GM23338 (cell line): ENCODE measurements at regions not wholly inside any gene's neighbourhood (a gene's known extent, or its start where the extent isn't known, plus 50 kb on each side); places are given as distances from the start of the nearest gene placed in this dataset.

Source experiments
- ATAC-seq: fragments of 200-7000 bp; cut with Tn5 transposase; 3 replicates; pipeline ENCODE4 v1.9.1; 2020
- DNase-seq: peaks from one replicate; pipeline ENCODE4 v3.0.0-alpha.2; 2015; ENCODE audit warnings: low spot score
- H2AFZ ChIP-seq: fragments of 200-600 bp; sonication (generic); 2 replicates; pipeline ENCODE4 v1.8.0; 2016; ENCODE audit warnings: antibody characterized with exemption, mild to moderate bottlenecking, moderate library complexity
- H3F3A ChIP-seq: fragments of 200-600 bp; sonication (generic); replicated peaks from 2 replicates; pipeline ENCODE4 v1.8.0; 2017; ENCODE audit warnings: antibody characterized with exemption, mixed run types, low read depth
- H3K27ac ChIP-seq: fragments of 200-600 bp; sonication (generic); 2 replicates; pipeline ENCODE4 v1.6.1; 2016; ENCODE audit warnings: low read depth
- H3K27me3 ChIP-seq: fragments of 200-600 bp; sonication (generic); 2 replicates; pipeline ENCODE4 v1.8.0; 2016; ENCODE audit warnings: mild to moderate bottlenecking, mixed run types, moderate library complexity; ENCODE audit not compliant: insufficient read depth
- H3K36me3 ChIP-seq: fragments of 200-600 bp; sonication (generic); 2 replicates; pipeline ENCODE4 v1.8.0; 2016; ENCODE audit warnings: mild to moderate bottlenecking; ENCODE audit not compliant: insufficient read depth
- H3K4me1 ChIP-seq: fragments of 200-600 bp; sonication (generic); 2 replicates; pipeline ENCODE4 v1.8.0; 2016; ENCODE audit warnings: mild to moderate bottlenecking, moderate library complexity; ENCODE audit not compliant: insufficient read depth
- H3K4me2 ChIP-seq: fragments of 200-600 bp; sonication (generic); 2 replicates; pipeline ENCODE4 v1.7.1; 2017; ENCODE audit warnings: mixed run types
- H3K4me3 ChIP-seq: fragments of 200-600 bp; sonication (generic); 2 replicates; pipeline ENCODE4 v1.6.1; 2016; ENCODE audit warnings: mixed run types
- H3K79me2 ChIP-seq: fragments of 200-600 bp; sonication (generic); replicated peaks from 2 replicates; pipeline ENCODE4 v1.8.0; 2017; ENCODE audit warnings: mild to moderate bottlenecking; ENCODE audit not compliant: insufficient read depth
- H3K9me2 ChIP-seq: fragments of 200-600 bp; sonication (generic); 2 replicates; pipeline ENCODE4 v1.8.0; 2017; ENCODE audit not compliant: insufficient read depth
- H4K20me1 ChIP-seq: fragments of 200-600 bp; sonication (generic); replicated peaks from 2 replicates; pipeline ENCODE4 v1.8.0; 2017; ENCODE audit warnings: mild to moderate bottlenecking; ENCODE audit not compliant: insufficient read depth
- H3K27ac Mint-ChIP-seq: 2 replicates; pipeline ENCODE4 v1.8.0; 2020; ENCODE audit warnings: inconsistent platforms, mild to moderate bottlenecking, moderate library complexity, mixed read lengths
- H3K27me3 Mint-ChIP-seq: 3 replicates; pipeline ENCODE4 v1.8.0; 2022; ENCODE audit warnings: low read depth, mild to moderate bottlenecking, moderate library complexity, mixed read lengths, inconsistent platforms; ENCODE audit not compliant: insufficient read depth, poor library complexity
- H3K36me3 Mint-ChIP-seq: 3 replicates; pipeline ENCODE4 v1.8.0; 2021; ENCODE audit warnings: low read depth, mild to moderate bottlenecking, inconsistent platforms, moderate library complexity, mixed read lengths
- H3K4me1 Mint-ChIP-seq: 3 replicates; pipeline ENCODE4 v1.8.0; 2020; ENCODE audit warnings: mild to moderate bottlenecking, inconsistent platforms, mixed read lengths
- H3K4me3 Mint-ChIP-seq: 3 replicates; pipeline ENCODE4 v1.8.0; 2021; ENCODE audit warnings: moderate library complexity, mild to moderate bottlenecking, inconsistent platforms, mixed read lengths
- H3K9me3 Mint-ChIP-seq: 3 replicates; pipeline ENCODE4 v1.8.0; 2020; ENCODE audit warnings: moderate library complexity, mild to moderate bottlenecking, inconsistent platforms, mixed read lengths
- CREB1 ChIP-seq: fragments of 250-450 bp; sonication (Bioruptor Pico); IDR thresholded peaks from 2 replicates; pipeline ENCODE4 v1.5.0; 2020; ENCODE audit warnings: low read depth, mild to moderate bottlenecking, moderate library complexity
- CTCF ChIP-seq, 2 experiments: fragments of 200-600 bp in 1 of 2; sonication (generic) in 1 of 2; conservative IDR thresholded peaks; 2 replicates each; pipeline versions ENCODE4 v1.5.1 to v1.6.1; 2016 to 2017; ENCODE audit warnings: antibody characterized with exemption in 2 of 2, low read depth in 2 of 2, mild to moderate bottlenecking in 2 of 2, moderate library complexity in 1 of 2
- ETS1 ChIP-seq: IDR thresholded peaks from 2 replicates; pipeline ENCODE4 v1.6.1; 2016; ENCODE audit warnings: antibody characterized with exemption
- EZH2 ChIP-seq: fragments of 200-600 bp; sonication (generic); IDR thresholded peaks from one replicate; pipeline ENCODE4 v1.8.0; 2017; ENCODE audit warnings: antibody characterized with exemption, mild to moderate bottlenecking, low read depth; ENCODE audit not compliant: unreplicated experiment
- JUNB ChIP-seq: IDR thresholded peaks from one replicate; pipeline ENCODE4 v1.6.1; 2016; ENCODE audit warnings: antibody characterized with exemption; ENCODE audit not compliant: unreplicated experiment
- NANOG ChIP-seq: IDR thresholded peaks from 2 replicates; pipeline ENCODE4 v1.6.1; 2016; ENCODE audit warnings: antibody characterized with exemption, borderline replicate concordance
- REST ChIP-seq: IDR thresholded peaks from one replicate; pipeline ENCODE4 v1.6.1; 2018; ENCODE audit warnings: antibody characterized with exemption; ENCODE audit not compliant: unreplicated experiment
- STAT1 ChIP-seq: IDR thresholded peaks from one replicate; pipeline ENCODE4 v1.6.1; 2016; ENCODE audit warnings: antibody characterized with exemption; ENCODE audit not compliant: unreplicated experiment
- ZNF114 ChIP-seq: fragments of 250-450 bp; sonication (Bioruptor Pico); IDR thresholded peaks from 2 replicates; pipeline ENCODE4 v1.5.0; 2020; ENCODE audit warnings: mild to moderate bottlenecking, moderate library complexity
- ZNF331 ChIP-seq: fragments of 250-450 bp; sonication (Bioruptor Pico); IDR thresholded peaks from 2 replicates; pipeline ENCODE4 v1.5.0; 2020; ENCODE audit warnings: low read depth, mild to moderate bottlenecking, moderate library complexity

- TF ChIP-seq NANOG (no peak), ZNF331 (CRISPR knock-in tag) (no peak), CTCF (conservative IDR thresholded peaks at IDR 0.05; ENCODE audit: low read depth in 2 of 2) (no peak), STAT1 (no peak), EZH2 (no peak), JUNB (no peak), ETS1 (no peak), CREB1 (CRISPR knock-in tag) (no peak), ZNF114 (no peak), REST (no peak)
Measured at GRCh38 chr10:20993389-20993788, 96.3 kb upstream of the NEBL start (continued).

- Histone ChIP-seq H2AFZ (no peak overlapping the region), H3K27me3 (no peaks in the 10 kb centered on the region), H3K4me2 (no peak overlapping the region), H3K79me2 (no peaks in the 10 kb centered on the region), H3K9me2 (no peaks in the 10 kb centered on the region), H3K27ac (no peak overlapping the region), H3K4me1 (no peaks in the 10 kb centered on the region), H3K4me3 (no peak overlapping the region), H3F3A (no peaks in the 10 kb centered on the region), H3K36me3 (no peaks in the 10 kb centered on the region), H4K20me1 (no peaks in the 10 kb centered on the region)
- H3K4me1 Mint-ChIP-seq = 0 out of 3 replicates have a peak, but pooled peaks cover 3% of the 10 kb centered on the region
- no peak overlapping the region for H3K4me3 Mint-ChIP-seq
- no peaks in the 10 kb centered on the region for H3K36me3 Mint-ChIP-seq
- no peak for DNase-seq
- no peaks in the 10 kb centered on the region for H3K9me3 Mint-ChIP-seq
- peaks cover 3% of the 10 kb centered on the region for H3K27me3 Mint-ChIP-seq
- no peak for ATAC-seq
- H3K27ac Mint-ChIP-seq = no peak overlapping the region
- TF ChIP-seq EZH2 (no peak), REST (no peak), CREB1 (CRISPR knock-in tag) (no peak)
Measured at GRCh38 chr10:20991526-20991925, 94.4 kb upstream of the NEBL start.
